Skeletal muscle satellite cell (primary cell): ENCODE measurements at regions not wholly inside any gene's neighbourhood (a gene's known extent, or its start where the extent isn't known, plus 50 kb on each side); places are given as distances from the start of the nearest gene placed in this dataset.

Experiments used
- H3K27me3 ChIP-seq: 2 replicates; pipeline ENCODE4 v1.7.0; 2013; ENCODE audit warnings: low read length; ENCODE audit not compliant: control insufficient read depth, insufficient read depth
- H3K36me3 ChIP-seq: 2 replicates; pipeline ENCODE4 v1.7.0; 2013; ENCODE audit warnings: mild to moderate bottlenecking, control low read depth, low read length; ENCODE audit not compliant: insufficient read depth
- H3K4me1 ChIP-seq: 2 replicates; pipeline ENCODE4 v1.7.0; 2013; ENCODE audit warnings: low read length; ENCODE audit not compliant: control insufficient read depth, insufficient read depth
- H3K4me2 ChIP-seq: 2 replicates; pipeline ENCODE4 v1.7.0; 2013; ENCODE audit warnings: mild to moderate bottlenecking, low read length
- H3K4me3 ChIP-seq: 2 replicates; pipeline ENCODE4 v1.7.0; 2013; ENCODE audit warnings: low read length
- H3K9ac ChIP-seq: 2 replicates; pipeline ENCODE4 v1.7.0; 2013; ENCODE audit warnings: mild to moderate bottlenecking, low read depth, low read length, moderate library complexity
- H3K9me3 ChIP-seq: replicated peaks from 2 replicates; pipeline ENCODE4 v1.7.0; 2013; ENCODE audit warnings: mild to moderate bottlenecking, control low read depth, low read length

DNA sequence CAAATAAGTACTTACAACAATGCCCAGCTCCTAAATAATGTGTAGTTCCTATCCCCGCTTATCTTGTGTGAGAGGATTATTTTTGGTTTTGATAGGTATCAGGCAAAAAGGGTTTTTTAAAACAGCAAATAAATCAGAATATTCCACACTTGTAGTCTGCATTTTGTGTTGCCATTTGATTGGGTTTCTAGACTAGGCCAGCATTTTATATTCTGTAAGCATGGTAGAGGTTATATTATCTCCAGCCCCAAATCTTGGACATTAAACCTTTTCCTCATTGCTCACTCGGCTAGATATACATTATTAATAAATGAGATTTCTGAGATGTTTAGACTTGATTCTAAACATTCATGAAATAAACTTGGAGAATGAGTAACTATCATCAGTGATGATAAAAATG lies 165.7 kb upstream of the C1orf21 start:
- H3K4me2 ChIP-seq, result no peak overlapping the region
- peaks cover 5% of the 10 kb centered on the region for H3K27me3 ChIP-seq
- no peaks in the 10 kb centered on the region for H3K36me3 ChIP-seq
- H3K4me1 ChIP-seq, result no peaks in the 10 kb centered on the region
- H3K4me3 ChIP-seq, result no peak overlapping the region
- H3K9me3 ChIP-seq, result no peaks in the 10 kb centered on the region
- no peak overlapping the region for H3K9ac ChIP-seq

DNA sequence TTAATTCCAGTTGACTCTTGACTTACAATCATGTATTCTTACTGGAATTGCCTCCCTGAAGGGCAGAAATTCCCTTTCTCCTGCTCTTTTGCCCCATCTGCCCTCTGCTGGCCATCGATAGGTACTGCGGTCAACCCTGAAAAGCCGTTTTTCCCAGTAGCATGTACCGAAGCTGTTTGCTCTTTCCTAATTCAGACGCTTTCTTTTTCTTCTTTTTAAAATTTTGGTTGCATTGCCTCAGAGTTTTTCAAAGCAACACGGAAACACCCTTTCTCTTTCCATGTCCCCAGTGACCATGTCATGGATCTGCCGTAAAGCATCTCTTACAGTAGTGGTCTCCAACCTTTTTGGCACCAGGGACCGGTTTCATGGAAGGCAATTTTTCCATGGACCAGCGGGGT lies 164.2 kb upstream of the C1orf21 start:
- H3K36me3 ChIP-seq, result no peaks in the 10 kb centered on the region
- no peak overlapping the region for H3K9ac ChIP-seq

DNA sequence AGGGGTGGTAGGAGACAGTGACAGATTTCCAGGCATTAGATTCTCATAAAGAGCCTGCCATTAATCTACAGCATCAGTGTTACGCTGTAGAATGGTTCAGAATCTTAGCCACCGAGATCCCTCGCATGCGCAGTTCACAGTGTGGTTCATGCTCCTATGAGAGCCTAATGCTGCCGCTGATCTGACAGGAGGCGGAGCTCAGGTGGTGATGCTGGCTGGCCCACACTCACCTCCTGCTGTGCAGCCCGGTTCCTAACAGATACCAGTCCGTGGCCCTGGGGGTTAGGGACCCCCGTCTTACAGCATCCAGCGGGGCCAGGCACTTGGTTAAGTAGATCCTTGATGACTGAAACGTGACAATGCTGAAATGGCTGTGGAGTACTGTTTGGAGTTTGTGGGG lies 163.6 kb upstream of the C1orf21 start:
- no peak overlapping the region for H3K4me3 ChIP-seq
- no peak overlapping the region for H3K4me2 ChIP-seq
- no peak overlapping the region for H3K9ac ChIP-seq
- H3K9me3 ChIP-seq, result no peaks in the 10 kb centered on the region
- peaks cover 5% of the 10 kb centered on the region for H3K27me3 ChIP-seq
- no peaks in the 10 kb centered on the region for H3K36me3 ChIP-seq
- no peaks in the 10 kb centered on the region for H3K4me1 ChIP-seq

More for the DNA sequence above, 164.2 kb upstream of the C1orf21 start:
- peak overlapping the region; percentile 69 for H3K4me2 ChIP-seq
- peak overlapping the region; percentile 55 for H3K4me3 ChIP-seq
- no peaks in the 10 kb centered on the region for H3K9me3 ChIP-seq
- peaks cover 5% of the 10 kb centered on the region for H3K27me3 ChIP-seq
- no peaks in the 10 kb centered on the region for H3K4me1 ChIP-seq

DNA sequence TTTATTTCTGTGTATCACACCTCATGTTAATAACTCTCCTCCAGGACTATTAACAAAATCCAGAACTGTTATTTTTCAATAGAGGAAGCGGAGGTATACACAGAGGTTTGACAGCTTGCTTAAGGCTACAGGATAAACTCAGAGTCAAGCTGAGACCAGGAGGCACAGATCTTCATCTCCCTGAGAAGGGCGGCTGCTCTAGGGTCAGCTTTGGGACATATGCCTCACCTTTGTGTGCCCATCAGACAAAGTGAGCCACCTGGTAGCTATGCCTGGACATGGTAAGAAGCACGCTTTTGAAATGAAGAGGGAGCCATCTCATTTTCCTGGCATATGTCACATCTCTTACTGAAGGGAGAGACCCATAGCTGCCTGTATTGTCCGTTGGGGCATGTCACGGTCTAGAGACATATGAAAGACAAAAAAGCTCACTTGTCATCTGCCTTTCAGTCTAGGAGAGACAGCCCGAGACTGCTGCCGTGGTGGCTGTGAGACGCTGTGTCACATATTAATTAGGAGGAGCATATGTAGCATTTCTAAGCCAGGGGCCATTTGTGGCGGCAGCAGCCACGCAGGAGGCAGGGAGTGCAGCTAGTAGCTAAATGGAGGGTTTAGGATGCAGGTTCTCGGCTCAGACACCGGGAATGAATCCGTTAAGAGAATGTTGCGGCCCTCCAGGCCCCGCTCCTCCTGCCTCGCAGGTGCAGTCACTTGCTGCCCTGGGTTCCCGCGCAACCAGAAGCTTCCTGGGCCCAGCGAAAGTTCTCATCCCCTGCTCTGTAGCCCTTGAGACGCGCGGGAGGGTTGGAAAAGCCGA lies 161.3 kb upstream of the C1orf21 start:
- H3K9ac ChIP-seq, result no peak overlapping the region
- no peaks in the 10 kb centered on the region for H3K9me3 ChIP-seq
- no peak overlapping the region for H3K4me3 ChIP-seq
- H3K36me3 ChIP-seq, result no peaks in the 10 kb centered on the region
- no peaks in the 10 kb centered on the region for H3K4me1 ChIP-seq
- no peak overlapping the region for H3K4me2 ChIP-seq
- peaks cover 5% of the 10 kb centered on the region for H3K27me3 ChIP-seq

DNA sequence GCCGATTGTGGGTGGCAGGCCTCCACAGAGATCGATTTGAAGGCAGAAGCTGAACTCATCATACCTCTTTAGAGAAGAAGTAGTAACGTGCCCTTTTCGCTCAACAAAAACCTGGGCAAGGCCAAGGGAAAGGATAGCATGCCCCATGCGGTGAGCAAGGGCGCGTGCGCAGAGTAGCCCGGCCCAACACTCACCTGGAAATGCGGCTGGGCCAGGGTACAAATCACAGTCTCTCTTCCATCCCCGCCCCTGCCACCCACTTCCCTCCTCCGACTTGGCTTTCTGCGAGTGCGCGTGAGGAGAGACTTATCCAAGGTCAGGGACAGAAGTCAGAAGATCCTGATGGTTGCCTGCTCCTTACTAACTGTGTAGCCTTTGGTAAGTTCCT lies 160.7 kb upstream of the C1orf21 start:
- Histone ChIP-seq H3K4me3 (no peak overlapping the region), H3K9me3 (no peaks in the 10 kb centered on the region), H3K4me2 (no peak overlapping the region), H3K9ac (no peak overlapping the region), H3K4me1 (no peaks in the 10 kb centered on the region), H3K27me3 (peaks cover 5% of the 10 kb centered on the region), H3K36me3 (no peaks in the 10 kb centered on the region)

DNA sequence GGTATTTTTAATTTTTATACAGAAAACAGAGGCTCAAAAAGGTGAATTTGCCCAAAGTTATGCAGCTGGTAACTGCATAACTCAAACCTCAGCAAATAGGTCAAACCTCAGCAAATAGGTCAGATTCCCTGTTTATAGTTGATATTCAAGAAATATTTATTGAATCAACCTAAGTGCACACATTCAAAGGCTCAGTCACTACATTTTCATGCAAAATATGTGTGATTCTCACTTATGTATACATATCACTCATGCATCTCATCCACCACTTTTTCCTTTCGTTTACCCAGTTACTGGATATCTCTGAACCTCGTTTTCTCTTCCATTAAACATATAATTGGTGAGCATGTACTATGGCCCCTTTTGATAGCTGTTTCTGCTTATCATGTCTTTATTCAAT lies 158.3 kb upstream of the C1orf21 start:
- H3K9me3 ChIP-seq, result no peaks in the 10 kb centered on the region
- no peaks in the 10 kb centered on the region for H3K36me3 ChIP-seq
- H3K27me3 ChIP-seq, result peaks cover 5% of the 10 kb centered on the region
- no peak overlapping the region for H3K4me2 ChIP-seq
- H3K4me1 ChIP-seq, result no peaks in the 10 kb centered on the region
- H3K9ac ChIP-seq, result no peak overlapping the region
- no peak overlapping the region for H3K4me3 ChIP-seq

DNA sequence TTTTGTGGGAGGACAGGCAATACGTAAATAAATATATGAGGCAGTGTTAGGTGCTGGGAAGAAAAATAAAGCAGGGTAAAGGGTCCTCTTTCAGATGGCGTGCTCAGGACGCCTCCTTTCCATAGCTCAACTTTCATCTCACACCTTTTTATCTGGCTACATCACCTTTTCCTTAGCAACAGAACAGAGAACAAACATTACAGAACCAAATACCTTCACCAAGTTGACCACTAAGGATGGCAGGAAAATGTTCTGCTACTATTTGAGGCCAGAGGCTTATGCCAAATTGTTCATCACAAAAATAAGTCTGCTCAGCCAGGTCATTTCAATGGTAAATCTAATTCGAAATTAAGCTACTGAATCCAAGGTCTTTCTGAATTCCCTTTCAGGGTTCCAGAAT lies 149.2 kb upstream of the C1orf21 start:
- no peak overlapping the region for H3K9ac ChIP-seq
- peaks cover 4% of the 10 kb centered on the region for H3K4me1 ChIP-seq
- H3K4me2 ChIP-seq, result no peak overlapping the region
- H3K27me3 ChIP-seq, result no peaks in the 10 kb centered on the region
- H3K36me3 ChIP-seq, result no peaks in the 10 kb centered on the region
- no peaks in the 10 kb centered on the region for H3K9me3 ChIP-seq
- H3K4me3 ChIP-seq, result no peak overlapping the region

DNA sequence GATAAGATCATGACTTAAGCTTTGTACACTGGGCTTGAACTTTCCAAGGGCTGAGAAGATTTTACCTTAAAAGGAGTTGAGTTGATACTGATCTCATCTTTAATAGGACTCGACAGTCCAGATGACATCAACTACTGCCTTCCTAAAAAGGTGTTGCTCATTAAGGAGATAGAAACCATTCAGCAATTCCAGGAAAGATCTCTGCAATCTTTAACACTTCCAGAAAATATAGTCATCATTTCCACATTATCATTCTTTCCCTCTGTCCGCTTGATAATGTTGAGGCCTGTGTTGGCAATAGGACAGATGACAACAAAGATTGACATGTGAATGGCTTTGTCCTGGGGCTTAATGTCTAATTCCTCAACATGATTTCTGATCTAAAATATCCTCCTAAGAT lies 145.4 kb upstream of the C1orf21 start:
- H3K36me3 ChIP-seq, result no peaks in the 10 kb centered on the region
- no peak overlapping the region for H3K9ac ChIP-seq
- no peaks in the 10 kb centered on the region for H3K27me3 ChIP-seq
- H3K4me1 ChIP-seq, result peaks cover 5% of the 10 kb centered on the region
- H3K4me2 ChIP-seq, result no peak overlapping the region
- H3K9me3 ChIP-seq, result no peaks in the 10 kb centered on the region
- no peak overlapping the region for H3K4me3 ChIP-seq

DNA sequence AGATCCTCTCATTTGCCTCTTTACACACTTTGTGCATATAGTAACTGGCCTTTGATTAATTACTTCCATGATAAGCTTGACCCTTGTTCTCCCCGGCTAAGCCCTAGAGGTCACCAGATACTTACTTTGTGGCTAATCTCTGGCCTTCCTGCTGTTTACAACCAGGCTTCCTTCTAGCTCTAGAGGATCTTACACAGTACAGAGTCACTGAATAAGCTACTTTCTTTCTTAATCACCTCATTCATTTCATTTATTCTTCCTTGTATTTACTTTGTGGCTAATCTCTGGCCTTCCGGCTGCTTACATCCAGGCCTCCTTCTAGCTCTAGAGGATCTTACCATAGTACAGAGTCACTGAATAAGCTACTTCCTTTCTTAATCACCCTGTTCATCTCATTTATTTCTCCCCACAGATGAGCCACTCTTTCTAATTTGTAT lies 144.3 kb upstream of the C1orf21 start:
- no peaks in the 10 kb centered on the region for H3K36me3 ChIP-seq
- H3K4me2 ChIP-seq, result no peak overlapping the region
- no peak overlapping the region for H3K4me3 ChIP-seq
- no peak overlapping the region for H3K9ac ChIP-seq
- no peaks in the 10 kb centered on the region for H3K27me3 ChIP-seq
- no peaks in the 10 kb centered on the region for H3K9me3 ChIP-seq
- H3K4me1 ChIP-seq, result peaks cover 5% of the 10 kb centered on the region

DNA sequence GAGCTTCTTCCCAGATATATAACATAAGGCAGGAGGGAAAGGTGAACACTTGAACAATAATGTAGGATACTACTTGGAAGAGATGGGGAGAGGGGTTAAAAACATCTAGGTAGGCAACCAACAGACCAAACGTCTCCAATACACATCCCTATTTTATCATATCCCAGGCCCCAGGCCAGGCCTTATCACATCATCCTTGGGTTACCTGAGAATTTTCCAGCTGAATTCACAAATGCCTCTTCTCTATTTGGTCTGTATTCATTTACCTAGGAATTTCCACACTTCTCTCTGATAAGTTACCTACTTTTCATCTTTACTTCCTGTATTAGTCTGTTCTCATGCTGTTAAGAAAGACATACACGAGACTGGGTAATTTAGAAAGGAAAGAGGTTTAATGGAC lies 141.9 kb upstream of the C1orf21 start:
- Histone ChIP-seq H3K27me3 (no peaks in the 10 kb centered on the region), H3K4me2 (no peak overlapping the region)

DNA sequence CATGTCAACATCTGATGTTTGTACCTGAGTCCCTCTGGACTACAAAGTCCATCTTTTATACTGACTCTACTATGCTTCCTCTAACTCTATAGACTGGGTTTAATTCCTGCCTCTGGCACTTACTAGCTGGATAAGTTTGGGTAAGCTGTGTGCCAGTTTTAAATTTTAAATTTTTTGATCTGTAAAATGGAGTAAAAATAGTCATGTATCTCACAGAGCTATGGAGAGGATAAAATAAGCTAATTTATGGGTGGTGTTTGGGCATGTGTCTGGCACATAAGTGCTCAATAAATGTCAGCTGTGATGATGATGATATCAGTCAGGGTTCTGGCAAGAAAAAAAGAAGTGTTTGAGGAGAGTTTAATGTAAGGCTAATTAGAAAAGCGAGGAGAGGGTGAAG lies 139.2 kb upstream of the C1orf21 start:
- no peaks in the 10 kb centered on the region for H3K27me3 ChIP-seq

More for the DNA sequence above, 141.9 kb upstream of the C1orf21 start:
- H3K4me3 ChIP-seq, result no peak overlapping the region
- H3K36me3 ChIP-seq, result no peaks in the 10 kb centered on the region
- no peak overlapping the region for H3K9ac ChIP-seq
- peaks cover 5% of the 10 kb centered on the region for H3K4me1 ChIP-seq
- H3K9me3 ChIP-seq, result no peaks in the 10 kb centered on the region

DNA sequence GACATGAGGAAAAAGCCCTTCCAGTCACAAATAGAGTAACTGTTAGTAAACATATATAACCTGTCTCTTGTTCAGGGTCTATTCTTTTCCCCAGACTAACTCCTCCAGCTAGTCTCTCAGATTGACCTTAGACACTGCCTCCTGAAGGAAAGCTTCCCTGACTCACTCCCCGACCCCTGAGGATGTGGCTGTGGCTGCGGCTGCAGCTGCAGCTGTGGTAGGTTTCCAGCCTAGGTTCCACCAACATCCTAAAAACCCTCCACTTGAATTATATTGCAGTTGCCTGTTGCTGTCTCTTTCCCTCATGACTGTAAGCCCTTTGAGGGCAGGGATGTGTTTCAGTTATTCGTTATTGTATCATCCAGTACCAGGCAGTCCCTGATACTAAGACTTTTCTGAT lies 132.9 kb upstream of the C1orf21 start:
- no peak overlapping the region for H3K4me2 ChIP-seq
- no peaks in the 10 kb centered on the region for H3K27me3 ChIP-seq

More for the DNA sequence above, 139.2 kb upstream of the C1orf21 start:
- Histone ChIP-seq H3K4me3 (no peak overlapping the region), H3K9ac (no peak overlapping the region), H3K9me3 (no peaks in the 10 kb centered on the region), H3K4me2 (no peak overlapping the region), H3K36me3 (no peaks in the 10 kb centered on the region), H3K4me1 (peaks cover under 1% of the 10 kb centered on the region)

More for the DNA sequence above, 132.9 kb upstream of the C1orf21 start:
- Histone ChIP-seq H3K4me1 (no peaks in the 10 kb centered on the region), H3K4me3 (no peak overlapping the region), H3K9ac (no peak overlapping the region), H3K36me3 (no peaks in the 10 kb centered on the region), H3K9me3 (no peaks in the 10 kb centered on the region)
